K562 (cell line): ENCODE measurements at regions not wholly inside any gene's neighbourhood (a gene's known extent, or its start where the extent isn't known, plus 50 kb on each side); places are given as distances from the start of the nearest gene placed in this dataset.

Source experiments
- ATAC-seq: fragments of 200-7000 bp; cut with Tn5 transposase; 3 replicates; pipeline ENCODE4 v1.9.1; 2020; ENCODE audit warnings: moderate library complexity
- BruUV-seq: library from RNA; stranded (reverse); fragments of 400-500 nt; replicated peaks from 2 replicates; lab custom pipeline; 2021; lab: Mats Ljungman, UMichigan
- CTCF ChIA-PET: fragments of 300-600 bp; formaldehyde crosslinking; extraction: SDS; loops from one replicate; lab custom pipeline; 2021; ENCODE audit warnings: low intra/inter-chr PET ratio; lab: Yijun Ruan, JAX
- POLR2A ChIA-PET: fragments of 300-600, 350-650 bp; sonication (Branson Sonifier 250); formaldehyde crosslinking; extraction: SDS; loops from one replicate; lab custom pipeline; 2021; ENCODE audit warnings: antibody characterized with exemption, inconsistent platforms; lab: Yijun Ruan, JAX
- DNase-seq, 4 experiments: peaks; one replicate each; pipeline versions ENCODE4 v3.0.0 to v3.0.0-alpha.2; 2011 to 2018; ENCODE audit warnings: low spot score in 3 of 4, mixed read lengths in 3 of 4; ENCODE audit errors: extremely low read depth in 1 of 4
- FAIRE-seq: peaks from 2 replicates; lab custom pipeline; 2011; peaks lifted over from hg19 to GRCh38; lab: Jason Lieb, UNC
- H2AFZ ChIP-seq: 2 replicates; pipeline ENCODE4 v1.6.0; 2011; ENCODE audit warnings: low read depth, low read length, control low read depth, inconsistent platforms
- H3K27ac ChIP-seq: fragments of 200-600 bp; 3 replicates; pipeline ENCODE4 v1.8.0; 2011; ENCODE audit warnings: low read depth, mild to moderate bottlenecking, control low read depth, inconsistent platforms, low read length, moderate library complexity, mixed read lengths; ENCODE audit errors: extremely low read depth
- H3K27me3 ChIP-seq, 2 experiments: fragments of 300-600 bp in 1 of 2; 2 replicates in 1 of 2; 3 replicates in 1 of 2; pipeline versions ENCODE4 v1.6.0 to v1.8.0; 2011; ENCODE audit warnings: inconsistent platforms in 2 of 2, low read length in 2 of 2, mild to moderate bottlenecking in 1 of 2, mixed read lengths in 1 of 2, moderate library complexity in 1 of 2; ENCODE audit not compliant: control insufficient read depth in 2 of 2, insufficient read depth in 2 of 2
- H3K36me3 ChIP-seq: fragments of 300-600 bp; 3 replicates; pipeline ENCODE4 v1.8.0; 2011; ENCODE audit warnings: mild to moderate bottlenecking, low read length, inconsistent platforms; ENCODE audit not compliant: control insufficient read depth, insufficient read depth
- H3K4me1 ChIP-seq, 2 experiments: fragments of 200-600 bp in 1 of 2; replicated peaks in 1 of 2; 2 replicates in 1 of 2; 3 replicates in 1 of 2; pipeline versions ENCODE4 v1.5.1 to v1.8.0; 2011; ENCODE audit warnings: inconsistent platforms in 2 of 2, low read length in 2 of 2, mild to moderate bottlenecking in 1 of 2, mixed read lengths in 1 of 2, moderate library complexity in 1 of 2; ENCODE audit not compliant: control insufficient read depth in 2 of 2, insufficient read depth in 2 of 2
- H3K4me2 ChIP-seq: 2 replicates; pipeline ENCODE4 v1.6.1; 2011; ENCODE audit warnings: low read length, control low read depth, inconsistent platforms, mixed read lengths; ENCODE audit not compliant: insufficient read depth
- H3K4me3 ChIP-seq: fragments of 200-600 bp; sonication (generic), shearing (Covaris generic); 2 replicates; pipeline ENCODE4 v1.5.1; 2016; ENCODE audit warnings: control low read depth, inconsistent platforms
- H3K79me2 ChIP-seq: fragments of 200-600 bp; 3 replicates; pipeline ENCODE4 v1.8.0; 2011; ENCODE audit warnings: low read length, inconsistent platforms; ENCODE audit not compliant: control insufficient read depth, insufficient read depth
- H3K9ac ChIP-seq, 2 experiments: 2 replicates each; pipeline versions ENCODE4 v1.6.0 to v1.6.1; 2011; ENCODE audit warnings: low read depth in 2 of 2, low read length in 2 of 2, control low read depth in 1 of 2, inconsistent platforms in 1 of 2, mild to moderate bottlenecking in 1 of 2, mixed read lengths in 1 of 2; ENCODE audit not compliant: insufficient read depth in 1 of 2
- H3K9me1 ChIP-seq: one replicate; pipeline ENCODE4 v1.6.0; 2011; ENCODE audit warnings: inconsistent platforms, mild to moderate bottlenecking, low read length, moderate library complexity; ENCODE audit not compliant: control insufficient read depth, insufficient read depth
- H3K9me3 ChIP-seq: replicated peaks from 2 replicates; pipeline ENCODE4 v1.5.1; 2011; ENCODE audit warnings: low read depth, low read length, inconsistent platforms; ENCODE audit not compliant: control insufficient read depth, insufficient read depth
- H4K20me1 ChIP-seq: replicated peaks from 2 replicates; pipeline ENCODE4 v1.6.1; 2011; ENCODE audit warnings: low read length, inconsistent platforms, mixed read lengths; ENCODE audit not compliant: control insufficient read depth, insufficient read depth
- CSDE1 ChIP-seq, 2 experiments: fragments of 450-650 bp; IDR thresholded peaks; 2 replicates each; pipeline ENCODE4 v1.6.1; 2016; ENCODE audit warnings: mild to moderate bottlenecking in 1 of 2
- DNMT1 ChIP-seq: fragments of 450-650 bp; IDR thresholded peaks from 2 replicates; pipeline ENCODE4 v1.6.1; 2016; ENCODE audit warnings: antibody characterized with exemption, mild to moderate bottlenecking
- FOXA3 ChIP-seq, 2 experiments: fragments of 450-650 bp in 1 of 2; sonication (generic) in 1 of 2; formaldehyde crosslinking; IDR thresholded peaks in 1 of 2; conservative IDR thresholded peaks in 1 of 2; 2 replicates each; pipeline versions ENCODE4 v1.4.0 to v1.8.0; 2020 to 2022; ENCODE audit warnings: mild to moderate bottlenecking in 2 of 2, missing genetic modification reagents in 1 of 2
- HDGF ChIP-seq: fragments of 450-650 bp; IDR thresholded peaks from 2 replicates; pipeline ENCODE4 v1.6.1; 2016
- HNRNPL ChIP-seq: fragments of 200-400 bp; formaldehyde crosslinking; IDR thresholded peaks from 2 replicates; pipeline ENCODE4 v1.6.1; 2017; ENCODE audit warnings: low read depth, mild to moderate bottlenecking, low read length
- ILF3 ChIP-seq: fragments of 450-650 bp; IDR thresholded peaks from 2 replicates; pipeline ENCODE4 v1.6.1; 2018; ENCODE audit warnings: antibody characterized with exemption, mild to moderate bottlenecking, moderate library complexity, borderline replicate concordance
- MYBL2 ChIP-seq, 2 experiments: fragments of 450-650 bp in 1 of 2; sonication (generic) in 1 of 2; formaldehyde crosslinking in 1 of 2; IDR thresholded peaks; 2 replicates each; pipeline versions ENCODE4 v1.6.1 to v1.8.1; 2017 to 2022; ENCODE audit warnings: borderline replicate concordance in 1 of 2, inconsistent platforms in 1 of 2, low read depth in 1 of 2, mild to moderate bottlenecking in 1 of 2, missing genetic modification reagents in 1 of 2, moderate library complexity in 1 of 2
- PML ChIP-seq: IDR thresholded peaks from 2 replicates; pipeline ENCODE4 v1.6.1; 2012; ENCODE audit warnings: low read length, inconsistent platforms
- PYGO2 ChIP-seq: fragments of 450-650 bp; IDR thresholded peaks from 2 replicates; pipeline ENCODE4 v1.6.1; 2016; ENCODE audit warnings: mild to moderate bottlenecking, missing genetic modification characterization, moderate library complexity, missing compliant biosample characterization
- SAFB ChIP-seq: fragments of 200-400 bp; formaldehyde crosslinking; IDR thresholded peaks from 2 replicates; pipeline ENCODE4 v1.6.1; 2017; ENCODE audit warnings: low read depth, low read length, borderline replicate concordance
- ZBTB2 ChIP-seq: fragments of 450-650 bp; IDR thresholded peaks from 2 replicates; pipeline ENCODE4 v1.6.1; 2016; ENCODE audit warnings: antibody characterized with exemption
- ZNF232 ChIP-seq: sonication (generic); formaldehyde crosslinking; IDR thresholded peaks from 2 replicates; pipeline ENCODE4 v1.8.0; 2022; ENCODE audit warnings: mild to moderate bottlenecking, missing genetic modification reagents
- ZNF24 ChIP-seq: fragments of 450-650 bp; IDR thresholded peaks from 2 replicates; pipeline ENCODE4 v1.6.1; 2016
- ZNF76 ChIP-seq: fragments of 250-450 bp; sonication (Bioruptor Pico); IDR thresholded peaks from 2 replicates; pipeline ENCODE4 v1.4.0; 2020; ENCODE audit warnings: mild to moderate bottlenecking, moderate library complexity, borderline replicate concordance
- WGBS: fragments of 100-300 bp; shearing (Covaris generic); methylation state at CpG from one replicate; pipeline ENCODE4 v1.1.6; 2016; ENCODE audit warnings: low coverage, mixed read lengths; ENCODE audit not compliant: insufficient coverage; ENCODE audit errors: missing lambda C conversion rate; 5-methylcytosine and 5-hydroxymethylcytosine counted together
- in situ Hi-C: fragments of 300-500 bp; cut with MboI; formaldehyde crosslinking; loops from 4 replicates; pipeline ENCODE4 v1.15.0; 2018; ENCODE audit warnings: inconsistent platforms, mixed read lengths
- intact Hi-C: fragments of 100-400 bp; cut with micrococcal nuclease; formaldehyde crosslinking; loops from 2 replicates; pipeline ENCODE4 v1.14.2; 2022
- TF ChIP-seq, protein P1 (sequence below): fragments of 450-650 bp; formaldehyde crosslinking; IDR thresholded peaks from 2 replicates; pipeline ENCODE4 v1.4.0; 2020; ENCODE audit warnings: mild to moderate bottlenecking, moderate library complexity
- TF ChIP-seq, protein P2 (sequence below): sonication (generic); formaldehyde crosslinking; IDR thresholded peaks from 2 replicates; pipeline ENCODE4 v1.8.0; 2023; ENCODE audit warnings: missing genetic modification reagents, mild to moderate bottlenecking, borderline replicate concordance

DNA sequence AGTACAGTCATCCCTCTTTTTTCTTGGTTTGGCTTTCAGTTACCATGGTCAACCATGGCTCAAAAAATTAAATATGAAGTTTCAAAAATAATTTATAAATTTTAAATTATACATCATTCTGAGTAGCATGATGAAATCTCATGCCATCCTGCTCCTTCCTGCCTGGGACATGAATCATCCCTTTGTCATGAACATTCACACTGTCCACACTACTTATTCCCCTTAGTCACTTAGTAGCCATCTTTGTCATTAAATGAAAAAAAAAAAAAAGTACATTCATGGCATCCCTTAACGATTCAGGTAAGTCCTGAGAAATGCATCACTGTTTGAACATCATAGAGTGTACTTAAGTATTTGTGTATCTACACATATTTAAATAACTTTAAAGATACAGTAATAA, 1046.3 kb downstream of the ROBO2 start:
- Histone ChIP-seq H3K27ac (no peak overlapping the region), H3K79me2 (no peaks in the 10 kb centered on the region), H3K4me3 (no peak overlapping the region), H2AFZ (no peak overlapping the region), H3K4me2 (no peak overlapping the region), H4K20me1 (no peaks in the 10 kb centered on the region), H3K4me1 (no peaks in the 10 kb centered on the region), H3K9me1 (no peaks in the 10 kb centered on the region), H3K27me3 (no peaks in the 10 kb centered on the region), H3K36me3 (no peaks in the 10 kb centered on the region), H3K9ac (no peak overlapping the region), H3K9me3 (no peaks in the 10 kb centered on the region)
- DNase-seq = no peak
- intact Hi-C loops = no loop called here
- no peak for TF ChIP-seq SAFB
- TF ChIP-seq MYBL2 (IDR thresholded peaks at IDR 0.05; ENCODE audit: low read depth) = no peak
- TF ChIP-seq MYBL2 (CRISPR knock-in tag; IDR thresholded peaks at IDR 0.05; ENCODE audit: borderline replicate concordance) = no peak
- TF ChIP-seq, protein P1, sequence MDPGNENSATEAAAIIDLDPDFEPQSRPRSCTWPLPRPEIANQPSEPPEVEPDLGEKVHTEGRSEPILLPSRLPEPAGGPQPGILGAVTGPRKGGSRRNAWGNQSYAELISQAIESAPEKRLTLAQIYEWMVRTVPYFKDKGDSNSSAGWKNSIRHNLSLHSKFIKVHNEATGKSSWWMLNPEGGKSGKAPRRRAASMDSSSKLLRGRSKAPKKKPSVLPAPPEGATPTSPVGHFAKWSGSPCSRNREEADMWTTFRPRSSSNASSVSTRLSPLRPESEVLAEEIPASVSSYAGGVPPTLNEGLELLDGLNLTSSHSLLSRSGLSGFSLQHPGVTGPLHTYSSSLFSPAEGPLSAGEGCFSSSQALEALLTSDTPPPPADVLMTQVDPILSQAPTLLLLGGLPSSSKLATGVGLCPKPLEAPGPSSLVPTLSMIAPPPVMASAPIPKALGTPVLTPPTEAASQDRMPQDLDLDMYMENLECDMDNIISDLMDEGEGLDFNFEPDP (CRISPR knock-in tag) = no peak
- TF ChIP-seq DNMT1 = no peak
- TF ChIP-seq ZNF76 (CRISPR knock-in tag) = no peak
- TF ChIP-seq PML = no peak
- no peak for TF ChIP-seq FOXA3 (CRISPR knock-in tag; conservative IDR thresholded peaks at IDR 0.05 in 1 of 2, IDR thresholded peaks at IDR 0.05 in 1 of 2)
- TF ChIP-seq HDGF = no peak
- TF ChIP-seq ZBTB2 = no peak
- TF ChIP-seq ZNF232 (CRISPR knock-in tag) = no peak
- no peak for TF ChIP-seq ZNF24
- no peak for TF ChIP-seq PYGO2 (tag)
- no peak for TF ChIP-seq ILF3
- TF ChIP-seq, protein P2, sequence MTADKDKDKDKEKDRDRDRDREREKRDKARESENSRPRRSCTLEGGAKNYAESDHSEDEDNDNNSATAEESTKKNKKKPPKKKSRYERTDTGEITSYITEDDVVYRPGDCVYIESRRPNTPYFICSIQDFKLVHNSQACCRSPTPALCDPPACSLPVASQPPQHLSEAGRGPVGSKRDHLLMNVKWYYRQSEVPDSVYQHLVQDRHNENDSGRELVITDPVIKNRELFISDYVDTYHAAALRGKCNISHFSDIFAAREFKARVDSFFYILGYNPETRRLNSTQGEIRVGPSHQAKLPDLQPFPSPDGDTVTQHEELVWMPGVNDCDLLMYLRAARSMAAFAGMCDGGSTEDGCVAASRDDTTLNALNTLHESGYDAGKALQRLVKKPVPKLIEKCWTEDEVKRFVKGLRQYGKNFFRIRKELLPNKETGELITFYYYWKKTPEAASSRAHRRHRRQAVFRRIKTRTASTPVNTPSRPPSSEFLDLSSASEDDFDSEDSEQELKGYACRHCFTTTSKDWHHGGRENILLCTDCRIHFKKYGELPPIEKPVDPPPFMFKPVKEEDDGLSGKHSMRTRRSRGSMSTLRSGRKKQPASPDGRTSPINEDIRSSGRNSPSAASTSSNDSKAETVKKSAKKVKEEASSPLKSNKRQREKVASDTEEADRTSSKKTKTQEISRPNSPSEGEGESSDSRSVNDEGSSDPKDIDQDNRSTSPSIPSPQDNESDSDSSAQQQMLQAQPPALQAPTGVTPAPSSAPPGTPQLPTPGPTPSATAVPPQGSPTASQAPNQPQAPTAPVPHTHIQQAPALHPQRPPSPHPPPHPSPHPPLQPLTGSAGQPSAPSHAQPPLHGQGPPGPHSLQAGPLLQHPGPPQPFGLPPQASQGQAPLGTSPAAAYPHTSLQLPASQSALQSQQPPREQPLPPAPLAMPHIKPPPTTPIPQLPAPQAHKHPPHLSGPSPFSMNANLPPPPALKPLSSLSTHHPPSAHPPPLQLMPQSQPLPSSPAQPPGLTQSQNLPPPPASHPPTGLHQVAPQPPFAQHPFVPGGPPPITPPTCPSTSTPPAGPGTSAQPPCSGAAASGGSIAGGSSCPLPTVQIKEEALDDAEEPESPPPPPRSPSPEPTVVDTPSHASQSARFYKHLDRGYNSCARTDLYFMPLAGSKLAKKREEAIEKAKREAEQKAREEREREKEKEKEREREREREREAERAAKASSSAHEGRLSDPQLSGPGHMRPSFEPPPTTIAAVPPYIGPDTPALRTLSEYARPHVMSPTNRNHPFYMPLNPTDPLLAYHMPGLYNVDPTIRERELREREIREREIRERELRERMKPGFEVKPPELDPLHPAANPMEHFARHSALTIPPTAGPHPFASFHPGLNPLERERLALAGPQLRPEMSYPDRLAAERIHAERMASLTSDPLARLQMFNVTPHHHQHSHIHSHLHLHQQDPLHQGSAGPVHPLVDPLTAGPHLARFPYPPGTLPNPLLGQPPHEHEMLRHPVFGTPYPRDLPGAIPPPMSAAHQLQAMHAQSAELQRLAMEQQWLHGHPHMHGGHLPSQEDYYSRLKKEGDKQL (CRISPR knock-in tag) = no peak
- no peak for TF ChIP-seq CSDE1 (IDR thresholded peaks at IDR 0.05)
- no peak for TF ChIP-seq HNRNPL
- ATAC-seq = no peak
- FAIRE-seq = no peak
- CTCF ChIA-PET = no interaction called here
- POLR2A ChIA-PET = no interaction called here
- in situ Hi-C loops = no loop called here
- no CpG with 5 or more reads among the region's 1 CpG for WGBS
- BruUV-seq = no TSS peak
